Prostate gland (tissue), 2 donors: ENCODE measurements at regions not wholly inside any gene's neighbourhood (a gene's known extent, or its start where the extent isn't known, plus 50 kb on each side); places are given as distances from the start of the nearest gene placed in this dataset.

Source experiments
- DNase-seq: peaks from one replicate; pipeline ENCODE4 v3.0.0-alpha.2; 2019; ENCODE audit warnings: low spot score
- H3K27ac ChIP-seq, 2 donors: fragments of 200-600 bp; sonication (generic); 2 replicates each; pipeline ENCODE4 v1.5.1; 2017 to 2019
- H3K27me3 ChIP-seq: fragments of 200-600 bp; sonication (generic); replicated peaks from 2 replicates; pipeline ENCODE4 v1.5.1; 2019; ENCODE audit not compliant: insufficient read depth
- H3K36me3 ChIP-seq, 2 donors: fragments of 200-600 bp; sonication (generic); 1 replicate in 1 of 2; 2 replicates in 1 of 2; pipeline versions ENCODE4 v1.5.1 to v1.8.1; 2017 to 2019
- H3K4me1 ChIP-seq: fragments of 200-600 bp; sonication (generic); replicated peaks from 2 replicates; pipeline ENCODE4 v1.5.1; 2019
- H3K4me3 ChIP-seq, 2 donors: fragments of 200-600 bp; sonication (generic); 2 replicates each; pipeline ENCODE4 v1.5.1; 2017 to 2019
- H3K9me3 ChIP-seq: fragments of 200-600 bp; sonication (generic); 2 replicates; pipeline ENCODE4 v1.5.1; 2017
- POLR2A ChIP-seq: fragments of 450-650 bp; IDR thresholded peaks from one replicate; pipeline ENCODE4 v1.6.1; 2016; ENCODE audit warnings: antibody characterized with exemption, mild to moderate bottlenecking
- POLR2AphosphoS5 ChIP-seq: sonication (generic); formaldehyde crosslinking; IDR thresholded peaks from one replicate; pipeline ENCODE4 v1.6.1; 2017; ENCODE audit warnings: antibody characterized with exemption
- WGBS: methylation state at CpG from one replicate; pipeline ENCODE4 v1.1.5; 2018; 5-methylcytosine and 5-hydroxymethylcytosine counted together
- intact Hi-C: fragments of 100-400 bp; cut with DNase I; formaldehyde crosslinking; loops from one replicate; pipeline ENCODE4 v1.14.2; 2022
- TF ChIP-seq, protein P1 (sequence below), 4 experiments: fragments of 200-600 bp in 2 of 4; fragments of 450-650 bp in 2 of 4; sonication (generic) in 2 of 4; IDR thresholded peaks; 1 replicate in 3 of 4; 2 replicates in 1 of 4; pipeline ENCODE4 v1.5.1; 2016 to 2019; ENCODE audit warnings: antibody characterized with exemption in 4 of 4, mild to moderate bottlenecking in 2 of 4, moderate library complexity in 2 of 4

- WGBS: 35% methylated on average over 1 of the region's 1 CpG
- TF ChIP-seq POLR2A: no peak
- TF ChIP-seq POLR2AphosphoS5: no peak
Observed at GRCh38 chr2:53087262-53087873, 680.2 kb upstream of the CHAC2 start.

GRCh38 chr2:53077413-53077812 lies 690.2 kb upstream of the CHAC2 start:
- H3K27ac ChIP-seq: no peak overlapping the region
- H3K27me3 ChIP-seq: no peaks in the 10 kb centered on the region
- TF ChIP-seq, protein P1, sequence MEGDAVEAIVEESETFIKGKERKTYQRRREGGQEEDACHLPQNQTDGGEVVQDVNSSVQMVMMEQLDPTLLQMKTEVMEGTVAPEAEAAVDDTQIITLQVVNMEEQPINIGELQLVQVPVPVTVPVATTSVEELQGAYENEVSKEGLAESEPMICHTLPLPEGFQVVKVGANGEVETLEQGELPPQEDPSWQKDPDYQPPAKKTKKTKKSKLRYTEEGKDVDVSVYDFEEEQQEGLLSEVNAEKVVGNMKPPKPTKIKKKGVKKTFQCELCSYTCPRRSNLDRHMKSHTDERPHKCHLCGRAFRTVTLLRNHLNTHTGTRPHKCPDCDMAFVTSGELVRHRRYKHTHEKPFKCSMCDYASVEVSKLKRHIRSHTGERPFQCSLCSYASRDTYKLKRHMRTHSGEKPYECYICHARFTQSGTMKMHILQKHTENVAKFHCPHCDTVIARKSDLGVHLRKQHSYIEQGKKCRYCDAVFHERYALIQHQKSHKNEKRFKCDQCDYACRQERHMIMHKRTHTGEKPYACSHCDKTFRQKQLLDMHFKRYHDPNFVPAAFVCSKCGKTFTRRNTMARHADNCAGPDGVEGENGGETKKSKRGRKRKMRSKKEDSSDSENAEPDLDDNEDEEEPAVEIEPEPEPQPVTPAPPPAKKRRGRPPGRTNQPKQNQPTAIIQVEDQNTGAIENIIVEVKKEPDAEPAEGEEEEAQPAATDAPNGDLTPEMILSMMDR (IDR thresholded peaks at IDR 0.05): no peak
- TF ChIP-seq POLR2A: no peak
- no peak for TF ChIP-seq POLR2AphosphoS5
- no peaks in the 10 kb centered on the region for H3K36me3 ChIP-seq
- no peaks in the 10 kb centered on the region for H3K4me1 ChIP-seq
- no peaks in the 10 kb centered on the region for H3K9me3 ChIP-seq
- no peak overlapping the region for H3K4me3 ChIP-seq
- intact Hi-C loops: no loop called here
- DNase-seq: no peak

More at GRCh38 chr2:53087262-53087873, 680.2 kb upstream of the CHAC2 start:
- H3K27me3 ChIP-seq: no peaks in the 10 kb centered on the region
- H3K4me1 ChIP-seq: no peaks in the 10 kb centered on the region
- no peak for DNase-seq
- intact Hi-C loops: no loop called here
- no peaks in the 10 kb centered on the region for H3K9me3 ChIP-seq
- no peaks in the 10 kb centered on the region for H3K36me3 ChIP-seq
- no peak overlapping the region for H3K4me3 ChIP-seq
- no peak overlapping the region for H3K27ac ChIP-seq

- 97% methylated on average over 1 of the region's 1 CpG for WGBS
- Histone ChIP-seq H3K4me3 (no peak overlapping the region), H3K27ac (no peak overlapping the region), H3K9me3 (no peaks in the 10 kb centered on the region), H3K36me3 (no peaks in the 10 kb centered on the region), H3K27me3 (no peaks in the 10 kb centered on the region), H3K4me1 (no peaks in the 10 kb centered on the region)
- DNase-seq: no peak
- TF ChIP-seq POLR2A: no peak
- TF ChIP-seq, protein P1 (IDR thresholded peaks at IDR 0.05): no peak
- TF ChIP-seq POLR2AphosphoS5: no peak
- intact Hi-C loops: no loop called here
Observed at GRCh38 chr2:53075760-53076159, 691.8 kb upstream of the CHAC2 start.

- 40% methylated on average over 2 of the region's 2 CpGs for WGBS
- Histone ChIP-seq H3K9me3 (no peaks in the 10 kb centered on the region), H3K27ac (no peak overlapping the region), H3K4me1 (no peaks in the 10 kb centered on the region), H3K27me3 (no peaks in the 10 kb centered on the region), H3K4me3 (no peak overlapping the region), H3K36me3 (no peaks in the 10 kb centered on the region)
- no peak for TF ChIP-seq POLR2A
- TF ChIP-seq, protein P1 (IDR thresholded peaks at IDR 0.05): no peak
- no peak for TF ChIP-seq POLR2AphosphoS5
- no peak for DNase-seq
- intact Hi-C loops: no loop called here
Observed at GRCh38 chr2:53067533-53067932, 700.1 kb upstream of the CHAC2 start.

DNA sequence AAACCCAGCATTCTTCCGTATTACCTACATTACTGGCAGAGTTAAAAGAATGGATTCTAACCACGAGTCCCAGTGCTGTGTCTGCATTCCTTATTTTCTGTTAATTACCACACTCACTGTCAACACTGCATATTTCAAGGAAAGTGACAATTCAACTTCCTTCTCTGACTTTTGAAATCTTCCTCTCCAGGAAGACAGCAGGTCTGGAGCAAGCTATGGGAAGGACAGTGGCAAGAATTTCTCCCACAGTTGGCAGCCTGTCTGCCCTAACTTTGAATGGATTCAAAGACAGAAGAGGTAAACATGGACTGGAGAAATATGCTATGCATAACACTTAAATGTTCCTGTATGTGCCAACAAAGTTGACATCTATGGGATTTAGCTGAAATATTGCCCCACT lies 700.5 kb upstream of the CHAC2 start:
- no peak for DNase-seq
- H3K36me3 ChIP-seq: no peaks in the 10 kb centered on the region
- H3K9me3 ChIP-seq: no peaks in the 10 kb centered on the region
- WGBS: 47% methylated on average over 2 of the region's 2 CpGs
- no peak overlapping the region for H3K4me3 ChIP-seq
- H3K27me3 ChIP-seq: no peaks in the 10 kb centered on the region
- no peak overlapping the region for H3K27ac ChIP-seq
- no peaks in the 10 kb centered on the region for H3K4me1 ChIP-seq
- intact Hi-C loops: no loop called here
- TF ChIP-seq, protein P1 (IDR thresholded peaks at IDR 0.05): no peak
- TF ChIP-seq POLR2AphosphoS5 (no peak), POLR2A (no peak)
